ENCODE measurements at regions not wholly inside any gene's neighbourhood (a gene's known extent, or its start where the extent isn't known, plus 50 kb on each side); places are given as distances from the start of the nearest gene placed in this dataset.
A peak's percentile ranks its signal among the peaks of the same experiment; 100 is the strongest.

DNA sequence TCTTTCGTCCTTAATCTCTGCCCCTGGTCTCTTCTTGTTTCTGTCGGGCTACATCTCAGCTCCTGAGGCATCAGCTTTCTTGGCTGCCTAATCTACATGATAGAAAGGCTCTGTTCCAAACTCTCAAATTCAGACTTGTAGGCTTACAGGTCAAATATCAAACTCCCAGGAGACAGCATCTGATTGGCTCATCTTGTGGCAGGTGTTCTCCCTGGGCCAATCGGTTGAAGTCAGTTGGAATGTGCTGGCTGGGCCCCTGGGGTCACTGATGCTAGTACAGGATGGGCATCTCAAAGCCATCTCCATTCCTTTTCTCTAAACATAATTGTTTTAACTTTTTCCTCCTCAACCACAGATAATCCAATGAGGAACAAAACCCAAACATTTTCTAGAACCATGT is 198.7 kb downstream of the CNTN3 start:
- no peak for DNase-seq (ENCODE audit: low read depth)
- Histone ChIP-seq H3K36me3 (ENCODE audit: control insufficient read depth, insufficient read depth, low read length) (no peaks in the 10 kb centered on the region), H3K27me3 (ENCODE audit: control insufficient read depth, insufficient read depth, low read length) (no peaks in the 10 kb centered on the region), H3K4me3 (ENCODE audit: low read depth, low read length) (no peak overlapping the region)
- TF ChIP-seq, protein P1, sequence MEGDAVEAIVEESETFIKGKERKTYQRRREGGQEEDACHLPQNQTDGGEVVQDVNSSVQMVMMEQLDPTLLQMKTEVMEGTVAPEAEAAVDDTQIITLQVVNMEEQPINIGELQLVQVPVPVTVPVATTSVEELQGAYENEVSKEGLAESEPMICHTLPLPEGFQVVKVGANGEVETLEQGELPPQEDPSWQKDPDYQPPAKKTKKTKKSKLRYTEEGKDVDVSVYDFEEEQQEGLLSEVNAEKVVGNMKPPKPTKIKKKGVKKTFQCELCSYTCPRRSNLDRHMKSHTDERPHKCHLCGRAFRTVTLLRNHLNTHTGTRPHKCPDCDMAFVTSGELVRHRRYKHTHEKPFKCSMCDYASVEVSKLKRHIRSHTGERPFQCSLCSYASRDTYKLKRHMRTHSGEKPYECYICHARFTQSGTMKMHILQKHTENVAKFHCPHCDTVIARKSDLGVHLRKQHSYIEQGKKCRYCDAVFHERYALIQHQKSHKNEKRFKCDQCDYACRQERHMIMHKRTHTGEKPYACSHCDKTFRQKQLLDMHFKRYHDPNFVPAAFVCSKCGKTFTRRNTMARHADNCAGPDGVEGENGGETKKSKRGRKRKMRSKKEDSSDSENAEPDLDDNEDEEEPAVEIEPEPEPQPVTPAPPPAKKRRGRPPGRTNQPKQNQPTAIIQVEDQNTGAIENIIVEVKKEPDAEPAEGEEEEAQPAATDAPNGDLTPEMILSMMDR (IDR thresholded peaks at IDR 0.05; ENCODE audit: insufficient read depth, low read length, poor library complexity, severe bottlenecking): no peak

DNA sequence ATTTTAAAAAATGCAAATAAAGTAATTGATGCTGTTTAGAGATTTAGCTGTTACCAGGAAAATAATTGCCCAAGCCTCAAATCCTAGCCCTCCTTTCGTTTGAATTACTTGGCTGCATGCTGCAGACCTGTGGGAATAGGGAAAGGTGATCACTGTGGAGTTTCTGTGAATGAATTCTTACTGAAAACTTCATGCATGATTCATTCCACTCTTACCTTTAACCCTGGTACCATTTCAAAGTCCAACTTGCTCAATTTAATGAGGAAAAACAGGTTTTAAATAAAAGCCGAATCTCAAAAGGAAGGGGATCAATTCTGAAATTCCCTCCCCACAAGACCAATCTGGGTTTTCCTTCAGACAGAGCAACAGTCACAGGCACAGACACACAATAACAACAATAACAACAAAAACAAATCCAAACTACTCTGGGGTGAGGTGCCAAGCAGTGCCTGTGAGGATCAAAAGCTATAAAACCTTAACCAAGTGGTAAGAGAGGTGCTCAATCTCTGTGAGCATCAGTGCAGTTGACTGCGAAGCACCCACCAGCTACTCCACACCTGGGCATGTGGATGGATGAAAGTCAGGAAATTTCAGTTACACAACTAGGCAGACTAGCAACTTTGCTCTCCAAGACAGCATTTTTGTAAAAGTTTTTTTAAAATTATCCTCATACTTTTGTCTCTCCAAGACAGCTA is 200.8 kb downstream of the CNTN3 start:
- H3K36me3 ChIP-seq (ENCODE audit: control insufficient read depth, insufficient read depth, low read length): no peaks in the 10 kb centered on the region
- no peak for DNase-seq (ENCODE audit: low read depth)
- TF ChIP-seq, protein P1 (IDR thresholded peaks at IDR 0.05; ENCODE audit: insufficient read depth, low read length, poor library complexity, severe bottlenecking): no peak

DNA sequence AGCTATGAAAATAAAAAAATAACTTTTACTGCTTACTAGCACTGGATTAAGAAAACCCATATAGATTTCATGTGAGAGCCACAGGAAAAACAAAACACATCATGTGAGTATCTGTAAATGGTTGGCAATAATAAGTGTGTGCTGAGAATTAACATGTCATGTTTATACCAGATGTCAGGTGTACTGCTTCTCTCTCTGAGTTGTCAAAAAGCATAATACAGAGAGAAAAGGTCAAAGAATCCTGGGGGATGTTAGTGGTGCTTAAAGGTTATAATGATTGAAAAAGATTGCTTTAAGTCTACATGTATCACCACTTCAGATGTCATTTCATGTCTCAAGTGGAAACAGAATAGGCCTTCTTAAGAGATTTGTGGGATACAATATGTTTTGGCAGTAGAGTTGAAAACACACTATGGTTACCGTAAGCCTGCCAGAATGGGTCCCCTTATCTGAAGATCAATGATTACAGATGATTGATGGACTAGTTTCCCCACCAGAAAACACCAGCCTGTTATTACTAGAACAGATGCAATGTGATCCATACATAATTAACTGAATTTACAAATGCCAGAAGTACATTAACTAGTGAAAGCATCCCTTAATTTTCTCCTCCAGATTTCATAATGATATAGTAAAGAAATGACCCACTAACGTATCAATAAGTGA is 204.1 kb downstream of the CNTN3 start:
- no peak for DNase-seq (ENCODE audit: low read depth)
- H3K36me3 ChIP-seq (ENCODE audit: control insufficient read depth, insufficient read depth, low read length): no peaks in the 10 kb centered on the region
- no peaks in the 10 kb centered on the region for H3K27me3 ChIP-seq (ENCODE audit: control insufficient read depth, insufficient read depth, low read length)
- H3K4me3 ChIP-seq (ENCODE audit: low read depth, low read length): no peak overlapping the region
- TF ChIP-seq, protein P1 (IDR thresholded peaks at IDR 0.05; ENCODE audit: insufficient read depth, low read length, poor library complexity, severe bottlenecking): no peak

More for the DNA sequence above, 200.8 kb downstream of the CNTN3 start:
- no peak overlapping the region for H3K4me3 ChIP-seq (ENCODE audit: low read depth, low read length)
- no peaks in the 10 kb centered on the region for H3K27me3 ChIP-seq (ENCODE audit: control insufficient read depth, insufficient read depth, low read length)

DNA sequence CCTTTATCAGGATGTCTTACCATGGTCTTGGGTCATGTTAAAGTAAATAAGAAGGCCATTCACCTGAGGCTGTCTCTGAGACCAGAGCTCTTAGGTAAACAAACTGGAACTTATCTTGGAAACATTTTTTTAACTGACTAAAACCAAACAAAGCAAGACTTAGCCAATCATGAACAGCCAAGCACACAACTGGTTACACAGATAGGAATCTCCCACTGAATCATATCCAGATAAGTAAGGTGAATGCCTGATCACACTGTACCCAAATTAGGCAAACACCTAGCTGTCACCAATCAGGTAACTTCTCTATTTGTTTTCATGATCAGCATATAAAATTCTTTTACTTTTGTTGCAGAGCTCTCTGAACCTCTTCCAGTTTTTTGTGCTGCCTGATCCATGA is 205.4 kb downstream of the CNTN3 start:
- Histone ChIP-seq H3K4me3 (ENCODE audit: low read depth, low read length) (no peak overlapping the region), H3K36me3 (ENCODE audit: control insufficient read depth, insufficient read depth, low read length) (no peaks in the 10 kb centered on the region), H3K27me3 (ENCODE audit: control insufficient read depth, insufficient read depth, low read length) (no peaks in the 10 kb centered on the region)
- TF ChIP-seq, protein P1 (IDR thresholded peaks at IDR 0.05; ENCODE audit: insufficient read depth, low read length, poor library complexity, severe bottlenecking): no peak
- peak; percentile 25 for DNase-seq (ENCODE audit: low read depth)

DNA sequence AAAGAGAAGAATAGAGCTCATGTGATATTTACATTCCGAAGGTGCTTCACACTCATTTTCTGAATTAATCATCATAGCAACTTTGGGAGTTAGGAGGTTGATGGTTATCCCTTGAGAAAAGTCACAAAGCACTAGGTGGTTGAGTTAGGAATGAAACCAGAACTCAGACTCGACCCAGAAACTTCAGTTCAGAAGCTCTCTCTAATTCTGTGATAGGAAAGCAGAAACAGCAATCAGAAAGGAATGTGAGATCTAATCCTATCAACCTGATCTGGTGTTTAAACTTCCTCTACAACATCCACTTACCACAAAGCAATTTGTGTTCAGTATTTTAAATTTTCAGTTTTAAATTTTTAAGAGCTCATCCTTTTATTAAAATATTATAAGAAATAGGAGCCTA is 211.2 kb downstream of the CNTN3 start:
- H3K27me3 ChIP-seq (ENCODE audit: control insufficient read depth, insufficient read depth, low read length): no peaks in the 10 kb centered on the region
- no peak overlapping the region for H3K4me3 ChIP-seq (ENCODE audit: low read depth, low read length)
- TF ChIP-seq, protein P1 (IDR thresholded peaks at IDR 0.05; ENCODE audit: insufficient read depth, low read length, poor library complexity, severe bottlenecking): no peak
- no peak for DNase-seq (ENCODE audit: low read depth)
- H3K36me3 ChIP-seq (ENCODE audit: control insufficient read depth, insufficient read depth, low read length): no peaks in the 10 kb centered on the region

Measured in kidney epithelial cell (primary cell).